A673 (cell line): ENCODE measurements at regions not wholly inside any gene's neighbourhood (a gene's known extent, or its start where the extent isn't known, plus 50 kb on each side); places are given as distances from the start of the nearest gene placed in this dataset.

Experiments
- BruUV-seq: library from RNA; stranded (reverse); fragments of 400-500 nt; replicated peaks from 2 replicates; lab custom pipeline; 2021; lab: Mats Ljungman, UMichigan
- CTCF ChIA-PET: fragments of 300-600 bp; sonication (Branson Sonifier 250); formaldehyde crosslinking; loops from one replicate; lab custom pipeline; 2022; ENCODE audit warnings: antibody characterized with exemption; lab: Charles Lee
- POLR2A ChIA-PET: fragments of 300-600 bp; sonication (Branson Sonifier 250); formaldehyde crosslinking; loops from one replicate; lab custom pipeline; 2022; ENCODE audit warnings: antibody characterized with exemption; ENCODE audit not compliant: low non-redundant PET; lab: Charles Lee
- DNase-seq: peaks from one replicate; pipeline ENCODE4 v3.0.0-alpha.2; 2015; ENCODE audit warnings: low spot score
- H3K27ac ChIP-seq: fragments of 200-600 bp; sonication (generic); 2 replicates; pipeline ENCODE4 v1.5.1; 2016; ENCODE audit warnings: mixed run types, low read depth, mild to moderate bottlenecking, mixed read lengths, antibody characterized with exemption, low read length; ENCODE audit not compliant: poor library complexity, severe bottlenecking
- H3K27me3 ChIP-seq: fragments of 200-600 bp; sonication (generic); replicated peaks from 2 replicates; pipeline ENCODE4 v1.6.1; 2017; ENCODE audit warnings: mixed run types, low read depth, mild to moderate bottlenecking, mixed read lengths, antibody characterized with exemption, low read length; ENCODE audit not compliant: insufficient read depth, poor library complexity
- H3K36me3 ChIP-seq: fragments of 200-600 bp; sonication (generic); 2 replicates; pipeline ENCODE4 v1.6.1; 2016; ENCODE audit warnings: mixed run types, mild to moderate bottlenecking, mixed read lengths, antibody characterized with exemption, low read length; ENCODE audit not compliant: insufficient read depth, poor library complexity, severe bottlenecking
- H3K4me1 ChIP-seq: fragments of 200-600 bp; sonication (generic); 2 replicates; pipeline ENCODE4 v1.6.1; 2017; ENCODE audit warnings: mixed run types, mild to moderate bottlenecking, mixed read lengths, antibody characterized with exemption, low read length; ENCODE audit not compliant: insufficient read depth, poor library complexity, severe bottlenecking
- H3K4me3 ChIP-seq: fragments of 200-600 bp; sonication (generic); 2 replicates; pipeline ENCODE4 v1.5.1; 2016; ENCODE audit warnings: low read depth, mixed run types, mild to moderate bottlenecking, mixed read lengths, low read length; ENCODE audit not compliant: poor library complexity, severe bottlenecking
- H3K9me3 ChIP-seq: fragments of 200-600 bp; sonication (generic); 2 replicates; pipeline ENCODE4 v1.6.1; 2016; ENCODE audit warnings: mixed run types, low read depth, mild to moderate bottlenecking, mixed read lengths, antibody characterized with exemption, low read length; ENCODE audit not compliant: poor library complexity, severe bottlenecking
- CTCF ChIP-seq: fragments of 300-800, 200-600 bp; sonication (generic); conservative IDR thresholded peaks from 2 replicates; pipeline ENCODE4 v1.5.1; 2017; ENCODE audit warnings: low read depth, mild to moderate bottlenecking, antibody characterized with exemption, low read length, moderate library complexity, mixed read lengths
- EZH2 ChIP-seq: fragments of 200-600 bp; sonication (generic); IDR thresholded peaks from 2 replicates; pipeline ENCODE4 v1.6.1; 2017; ENCODE audit warnings: borderline replicate concordance, low read depth, mild to moderate bottlenecking, mixed read lengths, antibody characterized with exemption, low read length; ENCODE audit not compliant: poor library complexity, severe bottlenecking
- intact Hi-C: fragments of 100-400 bp; cut with micrococcal nuclease; formaldehyde crosslinking; loops from one replicate; pipeline ENCODE4 v1.10.0; 2022; ENCODE audit not compliant: unreplicated experiment

- Histone ChIP-seq H3K36me3 (no peaks in the 10 kb centered on the region), H3K27me3 (no peaks in the 10 kb centered on the region), H3K9me3 (no peaks in the 10 kb centered on the region), H3K4me1 (no peaks in the 10 kb centered on the region), H3K4me3 (no peak overlapping the region), H3K27ac (no peak overlapping the region)
- intact Hi-C loops, result no loop called here
- ChIA-PET CTCF (no interaction called here), POLR2A (interaction anchor here (0.5 kb wide), 1 partner anchor 554 kb away, joined by 3 read pairs; no protein-coding TSS in a partner anchor)
- DNase-seq, result peak; percentile 45
- BruUV-seq, result no TSS peak
- TF ChIP-seq CTCF (no peak), EZH2 (no peak)
These were observed 799.0 kb downstream of the DACH1 start for GRCh38 chr13:71068041-71068440.

DNA sequence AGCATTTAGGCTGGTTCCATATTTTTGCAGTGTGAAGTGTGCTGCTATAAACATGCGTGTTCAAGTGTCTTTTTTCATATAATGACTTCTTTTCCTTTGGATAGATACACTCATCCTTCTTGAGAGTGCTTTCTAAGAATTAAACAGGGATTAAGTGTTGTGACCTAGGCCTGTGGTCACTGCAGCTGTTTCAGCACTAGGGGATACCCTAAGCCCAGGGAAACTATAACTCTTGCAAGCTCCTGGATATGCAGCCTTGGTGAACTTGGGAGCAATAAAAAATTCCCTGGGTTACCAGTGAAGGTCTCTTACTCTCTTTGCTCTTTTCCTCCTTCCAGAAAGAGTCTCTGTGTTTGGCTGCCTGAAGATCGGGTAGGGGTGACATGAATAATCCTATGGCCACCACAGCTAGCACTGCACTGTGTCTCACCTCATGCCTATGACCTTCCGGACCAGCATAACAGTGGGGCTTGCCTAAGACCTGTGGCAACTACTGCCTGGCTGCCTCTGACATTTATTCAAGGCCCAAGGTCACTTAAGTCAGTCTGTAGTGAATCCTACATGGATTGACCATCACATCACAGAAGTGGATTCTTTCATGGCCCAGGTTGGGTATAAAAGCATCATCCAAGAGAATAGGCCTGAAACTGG lies 799.7 kb downstream of the DACH1 start:
- BruUV-seq, result no TSS peak
- Histone ChIP-seq H3K9me3 (no peaks in the 10 kb centered on the region), H3K27ac (no peak overlapping the region), H3K4me3 (no peak overlapping the region), H3K36me3 (no peaks in the 10 kb centered on the region), H3K27me3 (no peaks in the 10 kb centered on the region), H3K4me1 (no peaks in the 10 kb centered on the region)
- ChIA-PET POLR2A (no interaction called here), CTCF (no interaction called here)
- TF ChIP-seq EZH2 (no peak), CTCF (no peak)
- intact Hi-C loops, result no loop called here
- DNase-seq, result no peak

DNA sequence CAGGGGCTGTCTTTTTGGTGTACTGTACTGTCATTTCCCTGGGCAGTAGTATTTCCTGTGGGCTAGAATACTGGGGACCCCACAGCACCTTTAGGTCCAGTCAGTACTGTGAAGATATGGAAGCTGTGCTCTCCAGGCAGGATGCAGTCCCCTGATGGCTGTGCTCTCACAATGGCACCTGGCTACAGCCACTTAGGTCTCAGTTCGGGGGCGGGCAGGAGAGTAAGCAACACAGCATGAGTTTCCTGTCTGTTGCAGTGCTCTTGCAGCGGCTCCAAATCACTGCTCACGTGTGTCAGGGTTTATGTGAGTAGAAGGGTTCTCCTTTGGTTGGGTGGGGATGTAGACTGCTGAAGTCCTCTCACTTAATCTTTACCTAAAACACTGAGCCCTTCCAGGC lies 810.4 kb downstream of the DACH1 start:
- DNase-seq, result peak; percentile 3
- H3K27me3 ChIP-seq, result peaks cover 4% of the 10 kb centered on the region
- POLR2A ChIA-PET, result no interaction called here
- intact Hi-C loops, result no loop called here
- H3K4me1 ChIP-seq, result no peaks in the 10 kb centered on the region
- no peaks in the 10 kb centered on the region for H3K36me3 ChIP-seq
- CTCF ChIA-PET, result no interaction called here
- no peak for TF ChIP-seq EZH2
- TF ChIP-seq CTCF, result no peak
- no peak overlapping the region for H3K27ac ChIP-seq
- H3K4me3 ChIP-seq, result no peak overlapping the region
- no TSS peak for BruUV-seq
- no peaks in the 10 kb centered on the region for H3K9me3 ChIP-seq
